OCI-LY1 (cell line): ENCODE measurements at regions not wholly inside any gene's neighbourhood (a gene's known extent, or its start where the extent isn't known, plus 50 kb on each side); places are given as distances from the start of the nearest gene placed in this dataset.

Experiments used
- EZH2 ChIP-seq: fragments of 200-600 bp; sonication (generic), shearing (Covaris generic); IDR thresholded peaks from 2 replicates; pipeline ENCODE4 v1.8.0; 2017; ENCODE audit warnings: borderline replicate concordance, mixed run types, mild to moderate bottlenecking, antibody characterized with exemption, low read length, moderate library complexity, mixed read lengths
- TF ChIP-seq, protein P1 (sequence below): fragments of 200-600 bp; sonication (generic), shearing (Covaris generic); IDR thresholded peaks from 2 replicates; pipeline ENCODE4 v1.5.1; 2017; ENCODE audit warnings: mild to moderate bottlenecking, antibody characterized with exemption, low read length, moderate library complexity, mixed read lengths

DNA sequence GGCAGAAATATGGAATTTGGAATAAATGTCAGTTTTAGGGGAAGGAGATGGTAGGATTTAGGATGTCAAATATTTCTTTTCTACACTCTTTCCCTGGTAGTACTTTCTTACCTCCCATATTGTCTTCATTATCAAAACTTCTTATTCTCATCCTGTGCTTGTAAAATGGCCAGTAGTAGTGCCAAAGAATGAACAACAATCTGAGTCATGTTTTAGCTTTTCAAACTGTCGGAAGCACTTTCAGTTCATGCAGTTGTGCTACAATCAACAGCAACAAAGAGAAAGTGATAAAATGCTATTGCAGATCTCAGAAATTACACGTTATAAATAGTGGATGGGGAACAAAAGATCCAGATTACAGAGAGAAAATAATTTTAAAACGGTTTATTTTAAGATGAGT lies 193.7 kb upstream of the RXFP2 start:
- TF ChIP-seq EZH2: no peak
- TF ChIP-seq, protein P1, sequence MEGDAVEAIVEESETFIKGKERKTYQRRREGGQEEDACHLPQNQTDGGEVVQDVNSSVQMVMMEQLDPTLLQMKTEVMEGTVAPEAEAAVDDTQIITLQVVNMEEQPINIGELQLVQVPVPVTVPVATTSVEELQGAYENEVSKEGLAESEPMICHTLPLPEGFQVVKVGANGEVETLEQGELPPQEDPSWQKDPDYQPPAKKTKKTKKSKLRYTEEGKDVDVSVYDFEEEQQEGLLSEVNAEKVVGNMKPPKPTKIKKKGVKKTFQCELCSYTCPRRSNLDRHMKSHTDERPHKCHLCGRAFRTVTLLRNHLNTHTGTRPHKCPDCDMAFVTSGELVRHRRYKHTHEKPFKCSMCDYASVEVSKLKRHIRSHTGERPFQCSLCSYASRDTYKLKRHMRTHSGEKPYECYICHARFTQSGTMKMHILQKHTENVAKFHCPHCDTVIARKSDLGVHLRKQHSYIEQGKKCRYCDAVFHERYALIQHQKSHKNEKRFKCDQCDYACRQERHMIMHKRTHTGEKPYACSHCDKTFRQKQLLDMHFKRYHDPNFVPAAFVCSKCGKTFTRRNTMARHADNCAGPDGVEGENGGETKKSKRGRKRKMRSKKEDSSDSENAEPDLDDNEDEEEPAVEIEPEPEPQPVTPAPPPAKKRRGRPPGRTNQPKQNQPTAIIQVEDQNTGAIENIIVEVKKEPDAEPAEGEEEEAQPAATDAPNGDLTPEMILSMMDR: no peak
